Right lobe of liver (tissue), 6 donors: ENCODE measurements at regions not wholly inside any gene's neighbourhood (a gene's known extent, or its start where the extent isn't known, plus 50 kb on each side); places are given as distances from the start of the nearest gene placed in this dataset.

Source experiments
- ATAC-seq, 4 donors: fragments of 200-7000 bp; cut with Tn5 transposase; one replicate each; pipeline ENCODE4 v1.9.1; 2020; ENCODE audit warnings: mild to moderate bottlenecking in 4 of 4, moderate library complexity in 4 of 4
- DNase-seq, 3 donors: peaks; one replicate each; pipeline ENCODE4 v3.0.0-alpha.2; 2020
- H3K27ac ChIP-seq, 3 donors: fragments of 200-600 bp; one replicate each; pipeline ENCODE4 v1.8.0; 2022
- H3K27me3 ChIP-seq, 2 donors: fragments of 200-600 bp; one replicate each; pipeline ENCODE4 v1.8.0; 2022
- H3K36me3 ChIP-seq, 4 donors: fragments of 200-600 bp; sonication (generic) in 1 of 4; one replicate each; pipeline versions ENCODE4 v1.5.1 to v1.8.0; 2017 to 2022; ENCODE audit warnings: control low read depth in 1 of 4
- H3K4me1 ChIP-seq, 4 donors: fragments of 200-600 bp; sonication (generic) in 1 of 4; one replicate each; pipeline versions ENCODE4 v1.5.1 to v1.8.0; 2017 to 2022; ENCODE audit warnings: control low read depth in 1 of 4
- H3K4me3 ChIP-seq, 3 donors: fragments of 200-600 bp; one replicate each; pipeline ENCODE4 v1.8.0; 2022
- H3K9me3 ChIP-seq, 4 donors: fragments of 200-600 bp; sonication (generic) in 1 of 4; one replicate each; pipeline versions ENCODE4 v1.5.1 to v1.8.0; 2017 to 2022; ENCODE audit warnings: control low read depth in 1 of 4
- CTCF ChIP-seq, 4 donors: fragments of 200-600 bp in 3 of 4; fragments of 450-650 bp in 1 of 4; IDR thresholded peaks; one replicate each; pipeline versions ENCODE4 v1.5.1 to v1.8.0; 2016 to 2022; ENCODE audit warnings: antibody characterized with exemption in 4 of 4, mild to moderate bottlenecking in 2 of 4
- POLR2A ChIP-seq: fragments of 450-650 bp; IDR thresholded peaks from one replicate; pipeline ENCODE4 v1.6.1; 2017; ENCODE audit warnings: antibody characterized with exemption, mild to moderate bottlenecking
- WGBS: methylation state at CpG from one replicate; pipeline ENCODE4 v1.1.6; 2018; ENCODE audit warnings: low coverage, low lambda C conversion rate; ENCODE audit not compliant: insufficient coverage; ENCODE audit errors: missing lambda C conversion rate; 5-methylcytosine and 5-hydroxymethylcytosine counted together
- intact Hi-C, 2 donors: fragments of 100-400 bp; cut with DNase I; formaldehyde crosslinking; loops; one replicate each; pipeline versions ENCODE4 v1.11.2 to v1.14.1; 2022
- donor health status: DM: no; HTN: yes; CAD: no.
- donor health status: DM: no; HTN: no; CAD: no.
- donor health status: DM: no; HTN: no; CAD: no.
- donor health status: DM: no; HTN: yes; CAD: no.
- donor health status: DM: no; HTN: yes; CAD: no.

- Histone ChIP-seq H3K27me3 (no peaks in the 10 kb centered on the region), H3K4me1 (no peaks in the 10 kb centered on the region), H3K9me3 (no peaks in the 10 kb centered on the region), H3K27ac (no peak overlapping the region), H3K4me3 (no peak overlapping the region), H3K36me3 (no peaks in the 10 kb centered on the region)
- intact Hi-C loops = no loop called here
- ATAC-seq (peak in 3 of 4 donors; percentile 26 to 59 (median 49)), DNase-seq (no peak)
- WGBS = 20% methylated on average over 2 of the region's 2 CpGs
- TF ChIP-seq POLR2A = no peak
- TF ChIP-seq CTCF (IDR thresholded peaks at IDR 0.05) = no peak
Observed at GRCh38 chr17:33832262-33832661, 422.8 kb upstream of the CCL2 start.

- intact Hi-C loops = no loop called here
Observed at GRCh38 chr17:33837281-33837680, 417.8 kb upstream of the CCL2 start.

GRCh38 chr17:33838281-33838680 lies 416.8 kb upstream of the CCL2 start:
- DNase-seq (no peak), ATAC-seq (no peak)
- intact Hi-C loops = no loop called here
- H3K36me3 ChIP-seq = no peaks in the 10 kb centered on the region
- 23% methylated on average over 2 of the region's 2 CpGs for WGBS
- H3K27ac ChIP-seq = no peak overlapping the region
- TF ChIP-seq POLR2A (no peak), CTCF (IDR thresholded peaks at IDR 0.05) (no peak)
- no peaks in the 10 kb centered on the region for H3K9me3 ChIP-seq
- H3K4me3 ChIP-seq = no peak overlapping the region
- no peaks in the 10 kb centered on the region for H3K4me1 ChIP-seq
- no peaks in the 10 kb centered on the region for H3K27me3 ChIP-seq

More at GRCh38 chr17:33837281-33837680, 417.8 kb upstream of the CCL2 start:
- H3K9me3 ChIP-seq = no peaks in the 10 kb centered on the region
- TF ChIP-seq CTCF (IDR thresholded peaks at IDR 0.05) (no peak), POLR2A (no peak)
- DNase-seq (no peak), ATAC-seq (no peak)
- no peak overlapping the region for H3K27ac ChIP-seq
- H3K4me1 ChIP-seq = no peaks in the 10 kb centered on the region
- no peaks in the 10 kb centered on the region for H3K27me3 ChIP-seq
- H3K4me3 ChIP-seq = no peak overlapping the region
- no peaks in the 10 kb centered on the region for H3K36me3 ChIP-seq

- no peak overlapping the region for H3K4me3 ChIP-seq
- DNase-seq = no peak
- intact Hi-C loops = no loop called here
- H3K27me3 ChIP-seq = no peaks in the 10 kb centered on the region
- H3K27ac ChIP-seq = no peak overlapping the region
- H3K4me1 ChIP-seq = no peaks in the 10 kb centered on the region
- WGBS = 0% methylated on average over 2 of the region's 4 CpGs
- no peak for ATAC-seq
- no peaks in the 10 kb centered on the region for H3K9me3 ChIP-seq
- H3K36me3 ChIP-seq = no peaks in the 10 kb centered on the region
- TF ChIP-seq CTCF (IDR thresholded peaks at IDR 0.05) = no peak
- TF ChIP-seq POLR2A = no peak
Observed at GRCh38 chr17:33847900-33848299, 407.2 kb upstream of the CCL2 start.

- H3K27ac ChIP-seq = no peak overlapping the region
- H3K4me3 ChIP-seq = no peak overlapping the region
- ATAC-seq = no peak
- DNase-seq = no peak
- intact Hi-C loops = no loop called here
- H3K36me3 ChIP-seq = no peaks in the 10 kb centered on the region
- no peak for TF ChIP-seq CTCF (IDR thresholded peaks at IDR 0.05)
- no peaks in the 10 kb centered on the region for H3K27me3 ChIP-seq
- H3K9me3 ChIP-seq = no peaks in the 10 kb centered on the region
- 59% methylated on average over 3 of the region's 3 CpGs for WGBS
- H3K4me1 ChIP-seq = no peaks in the 10 kb centered on the region
Observed at GRCh38 chr17:33848433-33848832, 406.7 kb upstream of the CCL2 start.
